HEK293 (cell line): ENCODE measurements at regions not wholly inside any gene's neighbourhood (a gene's known extent, or its start where the extent isn't known, plus 50 kb on each side); places are given as distances from the start of the nearest gene placed in this dataset.

Source experiments
- SCRT1 ChIP-seq: fragments of 450-650 bp; formaldehyde crosslinking; IDR thresholded peaks from 2 replicates; pipeline ENCODE4 v1.5.1; 2016; ENCODE audit warnings: missing biosample characterization, missing genetic modification characterization, borderline replicate concordance
- TF ChIP-seq, protein P1 (sequence below): fragments of 450-650 bp; formaldehyde crosslinking; IDR thresholded peaks from 2 replicates; pipeline ENCODE4 v1.5.1; 2016; ENCODE audit warnings: missing biosample characterization, missing genetic modification characterization
- TF ChIP-seq, protein P2 (sequence below): fragments of 450-650 bp; formaldehyde crosslinking; IDR thresholded peaks from 2 replicates; pipeline ENCODE4 v1.5.1; 2016; ENCODE audit warnings: missing biosample characterization, missing genetic modification characterization

GRCh38 chr5:71972777-71973473, 134.3 kb upstream of the MAP1B start:
- TF ChIP-seq SCRT1 (tag by site-specific recombination) = no peak
- TF ChIP-seq, protein P1, sequence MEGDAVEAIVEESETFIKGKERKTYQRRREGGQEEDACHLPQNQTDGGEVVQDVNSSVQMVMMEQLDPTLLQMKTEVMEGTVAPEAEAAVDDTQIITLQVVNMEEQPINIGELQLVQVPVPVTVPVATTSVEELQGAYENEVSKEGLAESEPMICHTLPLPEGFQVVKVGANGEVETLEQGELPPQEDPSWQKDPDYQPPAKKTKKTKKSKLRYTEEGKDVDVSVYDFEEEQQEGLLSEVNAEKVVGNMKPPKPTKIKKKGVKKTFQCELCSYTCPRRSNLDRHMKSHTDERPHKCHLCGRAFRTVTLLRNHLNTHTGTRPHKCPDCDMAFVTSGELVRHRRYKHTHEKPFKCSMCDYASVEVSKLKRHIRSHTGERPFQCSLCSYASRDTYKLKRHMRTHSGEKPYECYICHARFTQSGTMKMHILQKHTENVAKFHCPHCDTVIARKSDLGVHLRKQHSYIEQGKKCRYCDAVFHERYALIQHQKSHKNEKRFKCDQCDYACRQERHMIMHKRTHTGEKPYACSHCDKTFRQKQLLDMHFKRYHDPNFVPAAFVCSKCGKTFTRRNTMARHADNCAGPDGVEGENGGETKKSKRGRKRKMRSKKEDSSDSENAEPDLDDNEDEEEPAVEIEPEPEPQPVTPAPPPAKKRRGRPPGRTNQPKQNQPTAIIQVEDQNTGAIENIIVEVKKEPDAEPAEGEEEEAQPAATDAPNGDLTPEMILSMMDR (tag by site-specific recombination) = no peak
- TF ChIP-seq, protein P2, sequence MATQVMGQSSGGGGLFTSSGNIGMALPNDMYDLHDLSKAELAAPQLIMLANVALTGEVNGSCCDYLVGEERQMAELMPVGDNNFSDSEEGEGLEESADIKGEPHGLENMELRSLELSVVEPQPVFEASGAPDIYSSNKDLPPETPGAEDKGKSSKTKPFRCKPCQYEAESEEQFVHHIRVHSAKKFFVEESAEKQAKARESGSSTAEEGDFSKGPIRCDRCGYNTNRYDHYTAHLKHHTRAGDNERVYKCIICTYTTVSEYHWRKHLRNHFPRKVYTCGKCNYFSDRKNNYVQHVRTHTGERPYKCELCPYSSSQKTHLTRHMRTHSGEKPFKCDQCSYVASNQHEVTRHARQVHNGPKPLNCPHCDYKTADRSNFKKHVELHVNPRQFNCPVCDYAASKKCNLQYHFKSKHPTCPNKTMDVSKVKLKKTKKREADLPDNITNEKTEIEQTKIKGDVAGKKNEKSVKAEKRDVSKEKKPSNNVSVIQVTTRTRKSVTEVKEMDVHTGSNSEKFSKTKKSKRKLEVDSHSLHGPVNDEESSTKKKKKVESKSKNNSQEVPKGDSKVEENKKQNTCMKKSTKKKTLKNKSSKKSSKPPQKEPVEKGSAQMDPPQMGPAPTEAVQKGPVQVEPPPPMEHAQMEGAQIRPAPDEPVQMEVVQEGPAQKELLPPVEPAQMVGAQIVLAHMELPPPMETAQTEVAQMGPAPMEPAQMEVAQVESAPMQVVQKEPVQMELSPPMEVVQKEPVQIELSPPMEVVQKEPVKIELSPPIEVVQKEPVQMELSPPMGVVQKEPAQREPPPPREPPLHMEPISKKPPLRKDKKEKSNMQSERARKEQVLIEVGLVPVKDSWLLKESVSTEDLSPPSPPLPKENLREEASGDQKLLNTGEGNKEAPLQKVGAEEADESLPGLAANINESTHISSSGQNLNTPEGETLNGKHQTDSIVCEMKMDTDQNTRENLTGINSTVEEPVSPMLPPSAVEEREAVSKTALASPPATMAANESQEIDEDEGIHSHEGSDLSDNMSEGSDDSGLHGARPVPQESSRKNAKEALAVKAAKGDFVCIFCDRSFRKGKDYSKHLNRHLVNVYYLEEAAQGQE (tag by site-specific recombination) = no peak
